GM23338 (cell line): ENCODE measurements at regions not wholly inside any gene's neighbourhood (a gene's known extent, or its start where the extent isn't known, plus 50 kb on each side); places are given as distances from the start of the nearest gene placed in this dataset.

Experiments used
- ATAC-seq: fragments of 200-7000 bp; cut with Tn5 transposase; 3 replicates; pipeline ENCODE4 v1.9.1; 2020
- DNase-seq: peaks from one replicate; pipeline ENCODE4 v3.0.0-alpha.2; 2015; ENCODE audit warnings: low spot score
- H2AFZ ChIP-seq: fragments of 200-600 bp; sonication (generic); 2 replicates; pipeline ENCODE4 v1.8.0; 2016; ENCODE audit warnings: antibody characterized with exemption, mild to moderate bottlenecking, moderate library complexity
- H3F3A ChIP-seq: fragments of 200-600 bp; sonication (generic); replicated peaks from 2 replicates; pipeline ENCODE4 v1.8.0; 2017; ENCODE audit warnings: antibody characterized with exemption, mixed run types, low read depth
- H3K27ac ChIP-seq: fragments of 200-600 bp; sonication (generic); 2 replicates; pipeline ENCODE4 v1.6.1; 2016; ENCODE audit warnings: low read depth
- H3K27me3 ChIP-seq: fragments of 200-600 bp; sonication (generic); 2 replicates; pipeline ENCODE4 v1.8.0; 2016; ENCODE audit warnings: mild to moderate bottlenecking, mixed run types, moderate library complexity; ENCODE audit not compliant: insufficient read depth
- H3K36me3 ChIP-seq: fragments of 200-600 bp; sonication (generic); 2 replicates; pipeline ENCODE4 v1.8.0; 2016; ENCODE audit warnings: mild to moderate bottlenecking; ENCODE audit not compliant: insufficient read depth
- H3K4me1 ChIP-seq: fragments of 200-600 bp; sonication (generic); 2 replicates; pipeline ENCODE4 v1.8.0; 2016; ENCODE audit warnings: mild to moderate bottlenecking, moderate library complexity; ENCODE audit not compliant: insufficient read depth
- H3K4me2 ChIP-seq: fragments of 200-600 bp; sonication (generic); 2 replicates; pipeline ENCODE4 v1.7.1; 2017; ENCODE audit warnings: mixed run types
- H3K4me3 ChIP-seq: fragments of 200-600 bp; sonication (generic); 2 replicates; pipeline ENCODE4 v1.6.1; 2016; ENCODE audit warnings: mixed run types
- H3K79me2 ChIP-seq: fragments of 200-600 bp; sonication (generic); replicated peaks from 2 replicates; pipeline ENCODE4 v1.8.0; 2017; ENCODE audit warnings: mild to moderate bottlenecking; ENCODE audit not compliant: insufficient read depth
- H3K9me2 ChIP-seq: fragments of 200-600 bp; sonication (generic); 2 replicates; pipeline ENCODE4 v1.8.0; 2017; ENCODE audit not compliant: insufficient read depth
- H4K20me1 ChIP-seq: fragments of 200-600 bp; sonication (generic); replicated peaks from 2 replicates; pipeline ENCODE4 v1.8.0; 2017; ENCODE audit warnings: mild to moderate bottlenecking; ENCODE audit not compliant: insufficient read depth
- H3K27ac Mint-ChIP-seq: 2 replicates; pipeline ENCODE4 v1.8.0; 2020; ENCODE audit warnings: inconsistent platforms, mild to moderate bottlenecking, moderate library complexity, mixed read lengths
- H3K27me3 Mint-ChIP-seq: 3 replicates; pipeline ENCODE4 v1.8.0; 2022; ENCODE audit warnings: low read depth, mild to moderate bottlenecking, moderate library complexity, mixed read lengths, inconsistent platforms; ENCODE audit not compliant: insufficient read depth, poor library complexity
- H3K36me3 Mint-ChIP-seq: 3 replicates; pipeline ENCODE4 v1.8.0; 2021; ENCODE audit warnings: low read depth, mild to moderate bottlenecking, inconsistent platforms, moderate library complexity, mixed read lengths
- H3K4me1 Mint-ChIP-seq: 3 replicates; pipeline ENCODE4 v1.8.0; 2020; ENCODE audit warnings: mild to moderate bottlenecking, inconsistent platforms, mixed read lengths
- H3K4me3 Mint-ChIP-seq: 3 replicates; pipeline ENCODE4 v1.8.0; 2021; ENCODE audit warnings: moderate library complexity, mild to moderate bottlenecking, inconsistent platforms, mixed read lengths
- H3K9me3 Mint-ChIP-seq: 3 replicates; pipeline ENCODE4 v1.8.0; 2020; ENCODE audit warnings: moderate library complexity, mild to moderate bottlenecking, inconsistent platforms, mixed read lengths
- CREB1 ChIP-seq: fragments of 250-450 bp; sonication (Bioruptor Pico); IDR thresholded peaks from 2 replicates; pipeline ENCODE4 v1.5.0; 2020; ENCODE audit warnings: low read depth, mild to moderate bottlenecking, moderate library complexity
- ETS1 ChIP-seq: IDR thresholded peaks from 2 replicates; pipeline ENCODE4 v1.6.1; 2016; ENCODE audit warnings: antibody characterized with exemption
- EZH2 ChIP-seq: fragments of 200-600 bp; sonication (generic); IDR thresholded peaks from one replicate; pipeline ENCODE4 v1.8.0; 2017; ENCODE audit warnings: antibody characterized with exemption, mild to moderate bottlenecking, low read depth; ENCODE audit not compliant: unreplicated experiment
- EZH2phosphoT487 ChIP-seq: fragments of 200-600 bp; sonication (generic); IDR thresholded peaks from one replicate; pipeline ENCODE4 v1.8.1; 2018; ENCODE audit warnings: antibody characterized with exemption; ENCODE audit not compliant: unreplicated experiment
- JUNB ChIP-seq: IDR thresholded peaks from one replicate; pipeline ENCODE4 v1.6.1; 2016; ENCODE audit warnings: antibody characterized with exemption; ENCODE audit not compliant: unreplicated experiment
- NANOG ChIP-seq: IDR thresholded peaks from 2 replicates; pipeline ENCODE4 v1.6.1; 2016; ENCODE audit warnings: antibody characterized with exemption, borderline replicate concordance
- POLR2AphosphoS5 ChIP-seq: IDR thresholded peaks from 2 replicates; pipeline ENCODE4 v1.6.1; 2016; ENCODE audit warnings: antibody characterized with exemption, low read depth
- REST ChIP-seq: IDR thresholded peaks from one replicate; pipeline ENCODE4 v1.6.1; 2018; ENCODE audit warnings: antibody characterized with exemption; ENCODE audit not compliant: unreplicated experiment
- STAT1 ChIP-seq: IDR thresholded peaks from one replicate; pipeline ENCODE4 v1.6.1; 2016; ENCODE audit warnings: antibody characterized with exemption; ENCODE audit not compliant: unreplicated experiment
- ZNF114 ChIP-seq: fragments of 250-450 bp; sonication (Bioruptor Pico); IDR thresholded peaks from 2 replicates; pipeline ENCODE4 v1.5.0; 2020; ENCODE audit warnings: mild to moderate bottlenecking, moderate library complexity
- ZNF331 ChIP-seq: fragments of 250-450 bp; sonication (Bioruptor Pico); IDR thresholded peaks from 2 replicates; pipeline ENCODE4 v1.5.0; 2020; ENCODE audit warnings: low read depth, mild to moderate bottlenecking, moderate library complexity
- ZNF462 ChIP-seq: fragments of 250-450 bp; sonication (Bioruptor Pico); IDR thresholded peaks from 2 replicates; pipeline ENCODE4 v1.5.0; 2020; ENCODE audit warnings: mild to moderate bottlenecking, moderate library complexity

- Histone ChIP-seq H2AFZ (no peak overlapping the region), H3K27me3 (no peaks in the 10 kb centered on the region), H3K4me3 (no peak overlapping the region), H3K36me3 (no peaks in the 10 kb centered on the region), H3K9me2 (no peaks in the 10 kb centered on the region; the same call in 1 of the 2 replicates), H3K4me2 (no peak overlapping the region), H4K20me1 (no peaks in the 10 kb centered on the region), H3K4me1 (peaks cover 4% of the 10 kb centered on the region; the same call in 1 of the 2 replicates), H3K79me2 (no peaks in the 10 kb centered on the region), H3K27ac (no peak overlapping the region), H3F3A (no peaks in the 10 kb centered on the region)
- Mint-ChIP-seq H3K27ac (no peak overlapping the region), H3K4me1 (peaks cover 15% of the 10 kb centered on the region), H3K9me3 (no peaks in the 10 kb centered on the region), H3K4me3 (no peak overlapping the region), H3K36me3 (no peaks in the 10 kb centered on the region), H3K27me3 (peaks cover 7% of the 10 kb centered on the region)
- DNase-seq, result no peak
- TF ChIP-seq STAT1, result no peak
- ATAC-seq, result no peak
These were observed 111.6 kb upstream of the NPAS2 start for GRCh38 chr2:100708333-100708732.

- peaks cover 3% of the 10 kb centered on the region; the same call in 1 of the 2 replicates for H3K9me2 ChIP-seq
- no peaks in the 10 kb centered on the region for H3K27me3 ChIP-seq
- Mint-ChIP-seq H3K27me3 (peaks cover 3% of the 10 kb centered on the region), H3K36me3 (no peaks in the 10 kb centered on the region), H3K9me3 (no peaks in the 10 kb centered on the region; the same call in 2 of the 3 replicates), H3K4me3 (no peak overlapping the region), H3K4me1 (no peaks in the 10 kb centered on the region), H3K27ac (no peak overlapping the region)
- no peak overlapping the region for H2AFZ ChIP-seq
- no peak overlapping the region for H3K27ac ChIP-seq
- no peaks in the 10 kb centered on the region for H4K20me1 ChIP-seq
- H3F3A ChIP-seq, result no peaks in the 10 kb centered on the region
- ATAC-seq (no peak), DNase-seq (no peak)
- no peaks in the 10 kb centered on the region for H3K79me2 ChIP-seq
- H3K4me3 ChIP-seq, result no peak overlapping the region
- H3K36me3 ChIP-seq, result no peaks in the 10 kb centered on the region
- no peak overlapping the region for H3K4me2 ChIP-seq
- H3K4me1 ChIP-seq, result peaks cover 4% of the 10 kb centered on the region; the same call in 1 of the 2 replicates
- no peak for TF ChIP-seq JUNB
- TF ChIP-seq STAT1, result no peak
- TF ChIP-seq NANOG, result no peak
- no peak for TF ChIP-seq EZH2phosphoT487
- no peak for TF ChIP-seq EZH2
- TF ChIP-seq ETS1, result no peak
- no peak for TF ChIP-seq ZNF331 (CRISPR knock-in tag)
- no peak for TF ChIP-seq POLR2AphosphoS5
- no peak for TF ChIP-seq CREB1 (CRISPR knock-in tag)
- no peak for TF ChIP-seq ZNF114 (CRISPR knock-in tag)
- TF ChIP-seq REST, result no peak
- TF ChIP-seq ZNF462, result no peak
These were observed 106.8 kb upstream of the NPAS2 start for GRCh38 chr2:100713106-100713505.
